ENCODE measurements at regions not wholly inside any gene's neighbourhood (a gene's known extent, or its start where the extent isn't known, plus 50 kb on each side); places are given as distances from the start of the nearest gene placed in this dataset.

DNA sequence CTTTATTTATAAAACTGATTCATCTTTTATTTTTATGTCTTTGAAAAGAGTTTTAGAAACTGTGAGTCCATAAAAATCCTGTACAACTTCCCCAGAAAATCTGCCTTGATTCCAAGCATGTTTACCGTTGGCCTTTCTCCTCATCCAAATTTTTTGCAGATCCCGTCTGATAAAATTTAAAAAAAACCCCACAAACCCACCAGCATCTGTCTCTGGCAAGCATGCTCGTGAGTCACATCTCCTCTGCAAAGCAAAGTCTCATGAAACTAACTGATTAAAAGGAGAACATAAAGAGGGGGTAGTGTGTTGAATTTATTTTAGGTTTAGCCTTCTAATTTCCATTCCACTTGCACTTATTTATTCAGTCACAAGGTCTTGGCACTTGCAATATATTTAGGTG is 109.4 kb downstream of the MAT2B start:
- Histone ChIP-seq H3K9me3 (ENCODE audit: control insufficient read depth in 4 of 4, low read length in 3 of 4) (no peaks in the 10 kb centered on the region), H3K4me3 (ENCODE audit: low read depth in 1 of 3, low read length in 3 of 3) (no peak overlapping the region), H3K9ac (ENCODE audit: low read depth in 1 of 2, low read length in 2 of 2) (no peak overlapping the region), H3K27ac (ENCODE audit: low read depth in 1 of 2, low read length in 2 of 2) (no peak overlapping the region), H3K4me1 (ENCODE audit: control insufficient read depth in 4 of 4, insufficient read depth in 4 of 4, low read length in 3 of 4) (no peaks in the 10 kb centered on the region), H3K27me3 (ENCODE audit: control insufficient read depth in 4 of 4, insufficient read depth in 4 of 4, low read length in 3 of 4) (peaks cover 0 to 10% (median 0%) of the 10 kb centered on the region in 4 donors), H3K36me3 (ENCODE audit: control insufficient read depth in 4 of 4, insufficient read depth in 3 of 4, low read depth in 1 of 4, low read length in 3 of 4) (no peaks in the 10 kb centered on the region)
- 49% methylated on average over 3 of the region's 3 CpGs for WGBS
- DNase-seq (ENCODE audit: low spot score): no peak
- TF ChIP-seq, protein P1, sequence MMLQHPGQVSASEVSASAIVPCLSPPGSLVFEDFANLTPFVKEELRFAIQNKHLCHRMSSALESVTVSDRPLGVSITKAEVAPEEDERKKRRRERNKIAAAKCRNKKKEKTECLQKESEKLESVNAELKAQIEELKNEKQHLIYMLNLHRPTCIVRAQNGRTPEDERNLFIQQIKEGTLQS (IDR thresholded peaks at IDR 0.05): no peak
- no peak for TF ChIP-seq TAF1 (conservative IDR thresholded peaks at IDR 0.05)
- TF ChIP-seq, protein P2, sequence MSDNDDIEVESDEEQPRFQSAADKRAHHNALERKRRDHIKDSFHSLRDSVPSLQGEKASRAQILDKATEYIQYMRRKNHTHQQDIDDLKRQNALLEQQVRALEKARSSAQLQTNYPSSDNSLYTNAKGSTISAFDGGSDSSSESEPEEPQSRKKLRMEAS (IDR thresholded peaks at IDR 0.05): no peak
- no peak for TF ChIP-seq FOXA1 (IDR thresholded peaks at IDR 0.05)
- no peak for TF ChIP-seq HNF4G (IDR thresholded peaks at IDR 0.05)
- no peak for TF ChIP-seq EGR1 (IDR thresholded peaks at IDR 0.05; ENCODE audit: low read depth in 2 of 2)
- no peak for TF ChIP-seq JUND (IDR thresholded peaks at IDR 0.05)
- no peak for TF ChIP-seq REST (IDR thresholded peaks at IDR 0.05)
- no peak for TF ChIP-seq RXRA (IDR thresholded peaks at IDR 0.05)
- no peak for TF ChIP-seq YY1 (IDR thresholded peaks at IDR 0.05)
- no peak for TF ChIP-seq CTCF (IDR thresholded peaks at IDR 0.05; ENCODE audit: low read depth, low read length, missing input control)
- no peak for TF ChIP-seq GABPA (IDR thresholded peaks at IDR 0.05 in 1 of 2, conservative IDR thresholded peaks at IDR 0.05 in 1 of 2)

GRCh38 chr5:163619273-163619934 is 114.0 kb downstream of the MAT2B start:
- no peak for DNase-seq (ENCODE audit: low spot score)
- WGBS: 77% methylated on average over 3 of the region's 3 CpGs
- H3K27me3 ChIP-seq (ENCODE audit: control insufficient read depth in 4 of 4, insufficient read depth in 4 of 4, low read length in 3 of 4): peaks cover 0 to 8% (median 0%) of the 10 kb centered on the region in 4 donors
- H3K36me3 ChIP-seq (ENCODE audit: control insufficient read depth in 4 of 4, insufficient read depth in 3 of 4, low read depth in 1 of 4, low read length in 3 of 4): no peaks in the 10 kb centered on the region
- no peak overlapping the region for H3K4me3 ChIP-seq (ENCODE audit: low read depth in 1 of 3, low read length in 3 of 3)
- H3K9me3 ChIP-seq (ENCODE audit: control insufficient read depth in 4 of 4, low read length in 3 of 4): no peaks in the 10 kb centered on the region
- no peaks in the 10 kb centered on the region for H3K4me1 ChIP-seq (ENCODE audit: control insufficient read depth in 4 of 4, insufficient read depth in 4 of 4, low read length in 3 of 4)
- H3K9ac ChIP-seq (ENCODE audit: low read depth in 1 of 2, low read length in 2 of 2): no peak overlapping the region
- no peak overlapping the region for H3K27ac ChIP-seq (ENCODE audit: low read depth in 1 of 2, low read length in 2 of 2)
- no peak for TF ChIP-seq RAD21 (IDR thresholded peaks at IDR 0.05)
- no peak for TF ChIP-seq TAF1 (conservative IDR thresholded peaks at IDR 0.05)
- TF ChIP-seq, protein P2 (IDR thresholded peaks at IDR 0.05): no peak
- no peak for TF ChIP-seq GABPA (IDR thresholded peaks at IDR 0.05 in 1 of 2, conservative IDR thresholded peaks at IDR 0.05 in 1 of 2)
- TF ChIP-seq NR2F2 (IDR thresholded peaks at IDR 0.05): no peak
- no peak for TF ChIP-seq HNF4A (conservative IDR thresholded peaks at IDR 0.05)
- TF ChIP-seq YY1 (IDR thresholded peaks at IDR 0.05): no peak
- TF ChIP-seq RXRA (IDR thresholded peaks at IDR 0.05): no peak
- TF ChIP-seq, protein P3, sequence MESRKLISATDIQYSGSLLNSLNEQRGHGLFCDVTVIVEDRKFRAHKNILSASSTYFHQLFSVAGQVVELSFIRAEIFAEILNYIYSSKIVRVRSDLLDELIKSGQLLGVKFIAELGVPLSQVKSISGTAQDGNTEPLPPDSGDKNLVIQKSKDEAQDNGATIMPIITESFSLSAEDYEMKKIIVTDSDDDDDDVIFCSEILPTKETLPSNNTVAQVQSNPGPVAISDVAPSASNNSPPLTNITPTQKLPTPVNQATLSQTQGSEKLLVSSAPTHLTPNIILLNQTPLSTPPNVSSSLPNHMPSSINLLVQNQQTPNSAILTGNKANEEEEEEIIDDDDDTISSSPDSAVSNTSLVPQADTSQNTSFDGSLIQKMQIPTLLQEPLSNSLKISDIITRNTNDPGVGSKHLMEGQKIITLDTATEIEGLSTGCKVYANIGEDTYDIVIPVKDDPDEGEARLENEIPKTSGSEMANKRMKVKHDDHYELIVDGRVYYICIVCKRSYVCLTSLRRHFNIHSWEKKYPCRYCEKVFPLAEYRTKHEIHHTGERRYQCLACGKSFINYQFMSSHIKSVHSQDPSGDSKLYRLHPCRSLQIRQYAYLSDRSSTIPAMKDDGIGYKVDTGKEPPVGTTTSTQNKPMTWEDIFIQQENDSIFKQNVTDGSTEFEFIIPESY (IDR thresholded peaks at IDR 0.05): no peak
- no peak for TF ChIP-seq REST (IDR thresholded peaks at IDR 0.05)
- TF ChIP-seq JUND (IDR thresholded peaks at IDR 0.05): no peak
- TF ChIP-seq, protein P1 (IDR thresholded peaks at IDR 0.05): no peak
- TF ChIP-seq SP1 (IDR thresholded peaks at IDR 0.05): no peak
- TF ChIP-seq HNF4G (IDR thresholded peaks at IDR 0.05): no peak
- TF ChIP-seq FOXA1 (IDR thresholded peaks at IDR 0.05): no peak

Data from liver (tissue), 8 donors.